HepG2 (cell line): ENCODE measurements at regions not wholly inside any gene's neighbourhood (a gene's known extent, or its start where the extent isn't known, plus 50 kb on each side); places are given as distances from the start of the nearest gene placed in this dataset.
A peak's percentile ranks its signal among the peaks of the same experiment; 100 is the strongest.

Experiments used
- ATAC-seq: fragments of 200-7000 bp; cut with Tn5 transposase; 3 replicates; pipeline ENCODE4 v1.9.1; 2020; ENCODE audit warnings: mild to moderate bottlenecking, moderate library complexity
- BruUV-seq: library from RNA; stranded (reverse); fragments of 400-500 nt; replicated peaks from 2 replicates; lab custom pipeline; 2021; lab: Mats Ljungman, UMichigan
- CTCF ChIA-PET: fragments of 300-600 bp; formaldehyde crosslinking; extraction: SDS; loops from one replicate; lab custom pipeline; 2021; ENCODE audit warnings: low total read pairs, inconsistent platforms, low intra/inter-chr PET ratio; lab: Yijun Ruan, JAX
- POLR2A ChIA-PET: fragments of 350-600 bp; sonication (Branson Sonifier 250); formaldehyde crosslinking; loops from one replicate; lab custom pipeline; 2020; ENCODE audit warnings: antibody characterized with exemption, inconsistent platforms; lab: Yijun Ruan, JAX
- DNase-seq: peaks from one replicate; pipeline ENCODE4 v3.0.0-alpha.2; 2015; ENCODE audit warnings: low spot score
- FAIRE-seq: peaks from 3 replicates; lab custom pipeline; 2011; peaks lifted over from hg19 to GRCh38; lab: Jason Lieb, UNC
- H2AFZ ChIP-seq: one replicate; pipeline ENCODE4 v1.6.1; 2011; ENCODE audit warnings: low read length, inconsistent platforms
- H3K27ac ChIP-seq: fragments of 300-600 bp; 3 replicates; pipeline ENCODE4 v1.8.0; 2011; ENCODE audit warnings: mixed run types, mild to moderate bottlenecking, mixed read lengths, low read length, inconsistent platforms; ENCODE audit not compliant: insufficient read depth; ENCODE audit errors: extremely low read length
- H3K27me3 ChIP-seq, 2 experiments: fragments of 200-600 bp in 1 of 2; 2 replicates in 1 of 2; 3 replicates in 1 of 2; pipeline versions ENCODE4 v1.6.0 to v1.8.0; 2011; ENCODE audit warnings: low read length in 2 of 2, mild to moderate bottlenecking in 2 of 2, moderate library complexity in 2 of 2, inconsistent platforms in 1 of 2; ENCODE audit not compliant: insufficient read depth in 2 of 2, control insufficient read depth in 1 of 2
- H3K36me3 ChIP-seq, 2 experiments: fragments of 200-600 bp in 1 of 2; replicated peaks in 1 of 2; 2 replicates in 1 of 2; 3 replicates in 1 of 2; pipeline versions ENCODE4 v1.5.1 to v1.8.0; 2011; ENCODE audit warnings: low read length in 2 of 2, inconsistent platforms in 1 of 2; ENCODE audit not compliant: insufficient read depth in 2 of 2, control insufficient read depth in 1 of 2
- H3K4me1 ChIP-seq: 2 replicates; pipeline ENCODE4 v1.5.1; 2012; ENCODE audit warnings: low read length, inconsistent platforms; ENCODE audit not compliant: insufficient read depth
- H3K4me2 ChIP-seq: 2 replicates; pipeline ENCODE4 v1.6.0; 2011; ENCODE audit warnings: low read depth, low read length, inconsistent platforms
- H3K4me3 ChIP-seq, 3 experiments: fragments of 200-600 bp in 1 of 3; sonication (generic), shearing (Covaris generic) in 1 of 3; replicated peaks in 1 of 3; 2 replicates each; pipeline ENCODE4 v1.5.1; 2011 to 2016; ENCODE audit warnings: low read length in 3 of 3, inconsistent platforms in 2 of 3, low read depth in 2 of 3, mild to moderate bottlenecking in 2 of 3, control low read depth in 1 of 3, mixed read lengths in 1 of 3; ENCODE audit not compliant: insufficient read depth in 1 of 3
- H3K79me2 ChIP-seq: one replicate; pipeline ENCODE4 v1.6.1; 2011; ENCODE audit warnings: low read length, inconsistent platforms; ENCODE audit not compliant: insufficient read depth
- H3K9ac ChIP-seq: 2 replicates; pipeline ENCODE4 v1.6.0; 2011; ENCODE audit warnings: mild to moderate bottlenecking, low read depth, low read length, inconsistent platforms; ENCODE audit not compliant: insufficient read depth
- H3K9me3 ChIP-seq: 2 replicates; pipeline ENCODE4 v1.5.1; 2012; ENCODE audit warnings: mild to moderate bottlenecking, low read length
- H4K20me1 ChIP-seq: 2 replicates; pipeline ENCODE4 v1.6.0; 2011; ENCODE audit warnings: inconsistent platforms, mild to moderate bottlenecking, low read length, moderate library complexity; ENCODE audit not compliant: insufficient read depth
- CEBPB ChIP-seq: IDR thresholded peaks from 2 replicates; pipeline ENCODE4 v1.6.1; 2011; ENCODE audit warnings: low read depth, low read length, improper control_type of control experiment, borderline replicate concordance
- CEBPG ChIP-seq: IDR thresholded peaks from 2 replicates; pipeline ENCODE4 v1.6.1; 2016
- FOXP4 ChIP-seq: sonication (generic); formaldehyde crosslinking; IDR thresholded peaks from 2 replicates; pipeline ENCODE4 v1.4.0; 2020; ENCODE audit warnings: missing genetic modification reagents
- SAFB2 ChIP-seq: sonication (generic); formaldehyde crosslinking; IDR thresholded peaks from 2 replicates; pipeline ENCODE4 v1.5.1; 2020; ENCODE audit warnings: missing genetic modification reagents, low read depth, mild to moderate bottlenecking, borderline replicate concordance
- ZNF225 ChIP-seq: sonication (generic); formaldehyde crosslinking; IDR thresholded peaks from 2 replicates; pipeline ENCODE4 v1.4.0; 2020; ENCODE audit warnings: mild to moderate bottlenecking, missing genetic modification reagents
- ZNF652 ChIP-seq: IDR thresholded peaks from 2 replicates; pipeline ENCODE4 v1.6.1; 2016; ENCODE audit warnings: low read depth, borderline replicate concordance
- WGBS: methylation state at CpG from one replicate; pipeline ENCODE4 v1.1.6; 2017; ENCODE audit warnings: low lambda C conversion rate; 5-methylcytosine and 5-hydroxymethylcytosine counted together
- in situ Hi-C: cut with HindIII; loops from 2 replicates; pipeline ENCODE4 v1.10.0; 2017; ENCODE audit warnings: low pct_unique_long_range_greater_than_20kb; ENCODE audit not compliant: extremely low pct_ligation_motif_present
- intact Hi-C: fragments of 100-400 bp; cut with micrococcal nuclease; formaldehyde crosslinking; loops from one replicate; pipeline ENCODE4 v1.10.0; 2022; ENCODE audit not compliant: unreplicated experiment

- in situ Hi-C loops = loop anchor here (5.0 to 10.0 kb wide), 3 partner anchors 80 to 365 kb away; partner anchors contain the start of gene SSBP3
- peak; percentile 30; the same call in 1 of the 2 replicates for TF ChIP-seq FOXP4 (CRISPR knock-in tag)
- no peak for TF ChIP-seq ZNF225 (CRISPR knock-in tag)
- TF ChIP-seq, all 625 proteins: peak for 1
Measured at GRCh38 chr1:54486907-54487306, 61.1 kb upstream of the ACOT11 start.

GRCh38 chr1:54485416-54485815 lies 62.6 kb upstream of the ACOT11 start:
- H3K4me1 ChIP-seq = peaks cover 69% of the 10 kb centered on the region
- H3K27me3 ChIP-seq = 0 out of 5 replicates have a peak, but pooled peaks cover 0 to 2% of the 10 kb centered on the region in 2 experiments
- no peak for FAIRE-seq
- no peak overlapping the region for H3K4me3 ChIP-seq
- ChIA-PET CTCF (no interaction called here), POLR2A (no interaction called here)
- no TSS peak for BruUV-seq
- DNase-seq = no peak
- H3K27ac ChIP-seq = no peak overlapping the region
- WGBS = 8% methylated on average over 5 of the region's 5 CpGs
- ATAC-seq = no peak
- H3K9ac ChIP-seq = no peak overlapping the region
- no peaks in the 10 kb centered on the region for H4K20me1 ChIP-seq
- no peak overlapping the region for H3K4me2 ChIP-seq
- H3K9me3 ChIP-seq = no peaks in the 10 kb centered on the region
- no peak overlapping the region for H2AFZ ChIP-seq
- no peaks in the 10 kb centered on the region for H3K79me2 ChIP-seq
- in situ Hi-C loops (loop anchor here (5.0 to 10.0 kb wide), 3 partner anchors 78 to 363 kb away; partner anchors contain the start of gene SSBP3), intact Hi-C loops (loop anchor here (5.0 kb wide), 1 partner anchor 58 kb away; no protein-coding TSS in a partner anchor)
- TF ChIP-seq ZNF652 (CRISPR knock-in tag) = peak; percentile 88
- TF ChIP-seq CEBPB = peak; percentile 71
- TF ChIP-seq SAFB2 (CRISPR knock-in tag) = no peak
- peak; percentile 54 for TF ChIP-seq CEBPG (CRISPR knock-in tag)
- no peaks in the 10 kb centered on the region for H3K36me3 ChIP-seq

More at GRCh38 chr1:54486907-54487306, 61.1 kb upstream of the ACOT11 start:
- ChIA-PET POLR2A (interaction anchor here (1.2 to 2.2 kb wide), 2 partner anchors 80 to 287 kb away, joined by 3 to 29 read pairs; partner anchors contain the start of genes CYB5RL, MRPL37 and SSBP3), CTCF (no interaction called here)
- peak overlapping the region in 1 of 3 experiments; percentile 23; a peak in 1 of 6 replicates for H3K4me3 ChIP-seq
- H3K9ac ChIP-seq = no peak overlapping the region
- ATAC-seq (no peak), DNase-seq (peak; percentile 23), FAIRE-seq (no peak)
- H3K9me3 ChIP-seq = no peaks in the 10 kb centered on the region
- peak overlapping the region; percentile 97 for H3K4me2 ChIP-seq
- no peak overlapping the region for H2AFZ ChIP-seq
- H3K27ac ChIP-seq = no peak overlapping the region
- BruUV-seq = no TSS peak
- H3K36me3 ChIP-seq = no peaks in the 10 kb centered on the region
- H3K4me1 ChIP-seq = peaks cover 65% of the 10 kb centered on the region
- intact Hi-C loops = loop anchor here (5.0 kb wide), 1 partner anchor 60 kb away; no protein-coding TSS in a partner anchor
- no peaks in the 10 kb centered on the region for H3K79me2 ChIP-seq
- WGBS = 19% methylated on average over 5 of the region's 8 CpGs
- H3K27me3 ChIP-seq = peaks cover 0 to 10% of the 10 kb centered on the region in 2 experiments; a peak in 3 of 5 replicates
- no peaks in the 10 kb centered on the region for H4K20me1 ChIP-seq
